WERI-Rb-1 (cell line): ENCODE measurements at regions not wholly inside any gene's neighbourhood (a gene's known extent, or its start where the extent isn't known, plus 50 kb on each side); places are given as distances from the start of the nearest gene placed in this dataset.
"Not testable (repeated sequence)": the region's sequence is repeated elsewhere in the genome, so short reads cannot be mapped to it uniquely, and the experiment has no call there.

Experiments
- DNase-seq: peaks from one replicate; pipeline ENCODE4 v3.0.0-alpha.2; 2020
- H3K27ac ChIP-seq: fragments of 250-450 bp; sonication (Bioruptor Pico); 2 replicates; pipeline ENCODE4 v1.5.1; 2020; ENCODE audit warnings: mild to moderate bottlenecking, moderate library complexity
- H3K27me3 ChIP-seq: fragments of 250-450 bp; sonication (Bioruptor Pico); 2 replicates; pipeline ENCODE4 v1.5.1; 2021; ENCODE audit warnings: mild to moderate bottlenecking, low read depth, moderate library complexity; ENCODE audit not compliant: insufficient read depth, severe bottlenecking
- H3K36me3 ChIP-seq: fragments of 250-450 bp; sonication (Bioruptor Pico); 2 replicates; pipeline ENCODE4 v1.5.1; 2020; ENCODE audit warnings: mild to moderate bottlenecking, moderate library complexity
- H3K4me3 ChIP-seq: 2 replicates; pipeline ENCODE4 v1.5.1; 2011; ENCODE audit warnings: low read depth, mild to moderate bottlenecking, control low read depth, low read length
- H3K9me3 ChIP-seq: fragments of 250-450 bp; sonication (Bioruptor Pico); 2 replicates; pipeline ENCODE4 v1.5.1; 2021; ENCODE audit warnings: mild to moderate bottlenecking, moderate library complexity; ENCODE audit not compliant: severe bottlenecking
- CTCF ChIP-seq: IDR thresholded peaks from 2 replicates; pipeline ENCODE4 v1.5.1; 2011; ENCODE audit warnings: low read depth, mild to moderate bottlenecking, control low read depth, inconsistent platforms, low read length

- no peak overlapping the region for H3K4me3 ChIP-seq
- H3K36me3 ChIP-seq: no peaks in the 10 kb centered on the region
- no peaks in the 10 kb centered on the region for H3K27me3 ChIP-seq
- no peak for TF ChIP-seq CTCF
- H3K27ac ChIP-seq: no peak overlapping the region
- no peak for DNase-seq
- peaks cover 3% of the 10 kb centered on the region for H3K9me3 ChIP-seq
These were observed 297.9 kb upstream of the SEMA6A start for GRCh38 chr5:116872486-116872885.

DNA sequence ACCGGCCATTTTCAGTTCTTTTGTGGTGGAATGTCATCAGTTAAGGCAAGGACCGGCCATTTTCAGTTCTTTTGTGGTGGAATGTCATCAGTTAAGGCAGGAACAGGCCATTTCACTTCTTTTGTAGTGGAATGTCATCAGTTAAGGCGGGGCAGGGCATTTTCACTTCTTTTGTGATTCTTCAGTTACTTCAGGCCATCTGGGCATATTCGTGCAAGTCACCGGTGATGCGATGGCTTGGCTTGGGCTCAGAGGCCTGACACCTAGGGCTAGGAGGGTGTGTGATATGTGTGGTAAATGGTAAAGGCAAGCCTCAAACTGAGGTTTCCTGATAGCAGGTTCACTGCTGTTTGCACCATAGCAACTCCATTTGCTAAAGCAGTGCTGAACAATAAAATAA, 293.2 kb upstream of the SEMA6A start:
- DNase-seq, H3K27ac ChIP-seq, H3K9me3 ChIP-seq, H3K36me3 ChIP-seq, H3K27me3 ChIP-seq, H3K4me3 ChIP-seq: not testable (repeated sequence)

DNA sequence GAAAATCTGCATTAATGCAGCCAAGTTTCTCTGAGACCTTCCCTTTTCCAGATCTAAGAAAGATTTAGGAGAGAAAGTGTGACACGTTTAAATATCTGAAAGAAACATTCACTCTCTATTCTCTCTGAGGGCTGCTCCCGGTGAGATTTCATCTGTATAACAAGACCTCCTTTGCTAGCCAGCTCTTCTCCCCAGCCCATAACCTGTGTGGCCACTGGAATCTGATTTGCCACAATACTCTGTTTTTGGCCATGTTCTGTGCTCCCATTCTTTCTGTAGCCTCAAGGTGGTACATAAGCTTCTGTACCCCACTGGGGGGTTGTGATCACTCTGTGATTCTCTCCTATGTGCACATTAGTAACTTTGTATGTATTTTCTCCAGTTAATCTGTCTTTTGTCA, 291.0 kb upstream of the SEMA6A start:
- Histone ChIP-seq H3K27me3 (no peaks in the 10 kb centered on the region), H3K27ac (no peak overlapping the region), H3K4me3 (no peak overlapping the region), H3K36me3 (no peaks in the 10 kb centered on the region), H3K9me3 (no peaks in the 10 kb centered on the region)
- DNase-seq: no peak
- TF ChIP-seq CTCF: no peak

DNA sequence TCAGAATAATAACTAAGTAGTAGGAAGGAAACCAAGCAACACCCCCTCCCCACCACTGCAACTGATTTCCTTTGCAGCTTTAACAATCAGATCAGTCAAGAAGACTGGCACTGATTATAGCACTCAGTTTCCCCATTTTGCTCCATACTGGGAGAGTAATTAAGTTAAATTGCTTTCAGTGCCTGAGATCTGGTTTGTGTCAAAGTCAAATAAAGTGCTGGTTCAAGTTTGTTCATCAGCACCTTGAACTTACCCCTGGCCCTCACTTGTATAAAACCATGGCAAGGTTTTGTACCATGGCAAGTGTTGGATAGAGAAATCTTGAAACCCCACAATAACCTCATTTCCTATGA, 290.2 kb upstream of the SEMA6A start:
- DNase-seq: no peak
- no peaks in the 10 kb centered on the region for H3K36me3 ChIP-seq
- H3K27me3 ChIP-seq: no peaks in the 10 kb centered on the region
- H3K4me3 ChIP-seq: no peak overlapping the region
- TF ChIP-seq CTCF: no peak
- no peak overlapping the region for H3K27ac ChIP-seq
- H3K9me3 ChIP-seq: no peaks in the 10 kb centered on the region

DNA sequence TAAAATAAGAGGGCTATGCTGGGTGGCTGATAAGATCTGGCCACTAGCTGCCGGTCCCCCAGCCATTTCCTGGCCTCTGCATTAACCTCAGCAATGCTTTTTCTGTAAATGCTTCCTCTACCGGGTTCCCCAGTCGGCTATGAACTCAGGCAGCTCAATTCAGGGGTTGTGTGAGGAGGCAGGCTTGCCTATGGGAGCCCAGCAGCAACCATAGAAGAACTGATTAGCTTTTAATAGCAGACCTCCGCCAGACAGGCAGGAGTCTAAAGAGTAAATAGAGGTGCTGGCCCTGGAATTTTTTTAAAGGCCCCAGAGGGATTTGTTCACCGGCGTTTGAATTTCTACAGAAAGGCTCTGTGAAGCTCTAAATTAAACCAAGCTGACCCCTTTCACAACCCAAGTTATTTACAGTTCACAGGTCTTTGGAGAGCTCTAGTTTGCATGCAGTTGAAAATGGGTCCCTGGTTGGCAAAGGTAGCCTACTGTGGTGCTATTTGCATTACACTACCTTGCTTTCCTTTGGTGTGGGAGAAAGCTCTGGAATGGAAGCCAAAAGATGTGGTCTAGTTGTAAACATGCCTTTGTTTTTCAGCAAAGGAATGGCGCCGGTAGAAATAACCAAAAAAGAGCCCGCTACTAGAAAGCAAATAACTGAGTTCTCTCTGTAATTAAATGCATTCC, 289.7 kb upstream of the SEMA6A start:
- Histone ChIP-seq H3K27ac (no peak overlapping the region), H3K27me3 (no peaks in the 10 kb centered on the region), H3K36me3 (no peaks in the 10 kb centered on the region), H3K9me3 (no peaks in the 10 kb centered on the region), H3K4me3 (no peak overlapping the region)
- TF ChIP-seq CTCF: no peak
- DNase-seq: no peak

GRCh38 chr5:116862632-116863455, 288.2 kb upstream of the SEMA6A start:
- DNase-seq: no peak
- no peaks in the 10 kb centered on the region for H3K9me3 ChIP-seq
- no peak overlapping the region for H3K4me3 ChIP-seq
- no peak for TF ChIP-seq CTCF
- no peak overlapping the region for H3K27ac ChIP-seq
- H3K36me3 ChIP-seq: no peaks in the 10 kb centered on the region
- H3K27me3 ChIP-seq: no peaks in the 10 kb centered on the region
